IMR-90 (cell line): ENCODE measurements at regions not wholly inside any gene's neighbourhood (a gene's known extent, or its start where the extent isn't known, plus 50 kb on each side); places are given as distances from the start of the nearest gene placed in this dataset.

Experiments
- ATAC-seq: fragments of 200-7000 bp; cut with Tn5 transposase; 2 replicates; pipeline ENCODE4 v1.9.1; 2020; ENCODE audit warnings: low read depth, mild to moderate bottlenecking, moderate library complexity
- BruUV-seq: library from RNA; stranded (reverse); fragments of 400-500 nt; replicated peaks from 2 replicates; lab custom pipeline; 2021; lab: Mats Ljungman, UMichigan
- CTCF ChIA-PET: fragments of 300-600 bp; formaldehyde crosslinking; extraction: SDS; loops from one replicate; lab custom pipeline; 2021; ENCODE audit warnings: antibody characterized with exemption; lab: Yijun Ruan, JAX
- POLR2A ChIA-PET: fragments of 300-600 bp; sonication (Branson Sonifier 250); formaldehyde crosslinking; loops from one replicate; lab custom pipeline; 2022; ENCODE audit warnings: antibody characterized with exemption; ENCODE audit not compliant: unreplicated experiment; lab: Charles Lee
- DNase-seq: peaks from one replicate; pipeline ENCODE4 v3.0.0; 2013
- H2AFZ ChIP-seq: replicated peaks from 2 replicates; pipeline ENCODE3; 2013; ENCODE audit warnings: low read length, mild to moderate bottlenecking; ENCODE audit not compliant: poor library complexity
- H2AK5ac ChIP-seq: 2 replicates; pipeline ENCODE4 v1.6.1; 2013; ENCODE audit warnings: low read depth, low read length, inconsistent platforms
- H2AK9ac ChIP-seq: replicated peaks from 2 replicates; pipeline ENCODE3; 2013; ENCODE audit warnings: mild to moderate bottlenecking, low read depth, low read length, moderate library complexity; ENCODE audit not compliant: poor library complexity
- H2BK120ac ChIP-seq: 2 replicates; pipeline ENCODE4 v1.6.1; 2013; ENCODE audit warnings: low read depth, low read length, inconsistent platforms
- H2BK15ac ChIP-seq: 3 replicates; pipeline ENCODE4 v1.6.1; 2013; ENCODE audit warnings: low read depth, low read length, inconsistent platforms
- H2BK20ac ChIP-seq: 2 replicates; pipeline ENCODE4 v1.6.1; 2013; ENCODE audit warnings: low read depth, mild to moderate bottlenecking, inconsistent platforms, low read length, moderate library complexity
- H2BK5ac ChIP-seq: 2 replicates; pipeline ENCODE4 v1.6.1; 2013; ENCODE audit warnings: mild to moderate bottlenecking, low read depth, low read length, inconsistent platforms; ENCODE audit not compliant: poor library complexity, severe bottlenecking
- H3K14ac ChIP-seq: replicated peaks from 2 replicates; pipeline ENCODE4 v1.6.1; 2013; ENCODE audit warnings: low read depth, low read length, inconsistent platforms
- H3K18ac ChIP-seq: 2 replicates; pipeline ENCODE4 v1.6.1; 2013; ENCODE audit warnings: low read depth, low read length, control low read depth
- H3K23ac ChIP-seq: 2 replicates; pipeline ENCODE4 v1.6.1; 2013; ENCODE audit warnings: low read depth, low read length, inconsistent platforms
- H3K27ac ChIP-seq: 2 replicates; pipeline ENCODE4 v1.5.1; 2013; ENCODE audit warnings: mild to moderate bottlenecking, control low read depth, low read length; ENCODE audit not compliant: insufficient read depth
- H3K27me3 ChIP-seq: 2 replicates; pipeline ENCODE4 v1.6.1; 2013; ENCODE audit warnings: low read length; ENCODE audit not compliant: control insufficient read depth, insufficient read depth
- H3K36me3 ChIP-seq: 2 replicates; pipeline ENCODE4 v1.6.1; 2013; ENCODE audit warnings: low read length, mixed read lengths; ENCODE audit not compliant: control insufficient read depth, insufficient read depth
- H3K4ac ChIP-seq: 2 replicates; pipeline ENCODE4 v1.6.1; 2013; ENCODE audit warnings: low read depth, low read length, inconsistent platforms
- H3K4me1 ChIP-seq: 2 replicates; pipeline ENCODE4 v1.6.1; 2013; ENCODE audit warnings: low read length, mixed read lengths; ENCODE audit not compliant: control insufficient read depth, insufficient read depth
- H3K4me2 ChIP-seq: 2 replicates; pipeline ENCODE4 v1.6.1; 2013; ENCODE audit warnings: low read depth, mild to moderate bottlenecking, control low read depth, low read length, moderate library complexity
- H3K4me3 ChIP-seq: 2 replicates; pipeline ENCODE4 v1.5.1; 2013; ENCODE audit warnings: low read depth, mild to moderate bottlenecking, control low read depth, low read length, moderate library complexity; ENCODE audit not compliant: insufficient read depth
- H3K56ac ChIP-seq: 2 replicates; pipeline ENCODE4 v1.6.1; 2013; ENCODE audit warnings: low read length, inconsistent platforms; ENCODE audit not compliant: insufficient read depth; ENCODE audit errors: extremely low read depth
- H3K79me1 ChIP-seq, 2 experiments: 2 replicates each; pipeline ENCODE4 v1.6.1; 2013; ENCODE audit warnings: low read length in 2 of 2, inconsistent platforms in 1 of 2, low read depth in 1 of 2
- H3K9ac ChIP-seq: 2 replicates; pipeline ENCODE4 v1.6.1; 2013; ENCODE audit warnings: low read depth, low read length, control low read depth
- H3K9me1 ChIP-seq: 2 replicates; pipeline ENCODE4 v1.6.1; 2013; ENCODE audit warnings: low read length, inconsistent platforms; ENCODE audit not compliant: insufficient read depth
- H3K9me3 ChIP-seq: 2 replicates; pipeline ENCODE4 v1.6.1; 2013; ENCODE audit warnings: low read length; ENCODE audit not compliant: control insufficient read depth, insufficient read depth
- H4K20me1 ChIP-seq: 2 replicates; pipeline ENCODE4 v1.6.1; 2013; ENCODE audit warnings: low read length, inconsistent platforms; ENCODE audit not compliant: insufficient read depth
- H4K5ac ChIP-seq: 2 replicates; pipeline ENCODE4 v1.6.1; 2013; ENCODE audit warnings: mild to moderate bottlenecking, low read depth, low read length, control low read depth
- H4K8ac ChIP-seq, 2 experiments: 2 replicates each; pipeline ENCODE4 v1.6.1; 2013; ENCODE audit warnings: low read depth in 2 of 2, low read length in 2 of 2, control low read depth in 1 of 2, inconsistent platforms in 1 of 2
- H4K91ac ChIP-seq: 2 replicates; pipeline ENCODE4 v1.6.1; 2013; ENCODE audit warnings: low read depth, low read length, inconsistent platforms; ENCODE audit not compliant: insufficient read depth
- BHLHE40 ChIP-seq: fragments of 150-350 bp; IDR thresholded peaks from 2 replicates; pipeline ENCODE4 v1.6.1; 2016; ENCODE audit warnings: mild to moderate bottlenecking, low read depth, low read length
- CEBPB ChIP-seq: IDR thresholded peaks from 2 replicates; pipeline ENCODE4 v1.6.1; 2012; ENCODE audit warnings: low read depth, low read length, improper control_type of control experiment
- ELK1 ChIP-seq: fragments of 150-350 bp; IDR thresholded peaks from 2 replicates; pipeline ENCODE4 v1.6.1; 2016; ENCODE audit warnings: low read depth, mild to moderate bottlenecking, low read length, moderate library complexity, borderline replicate concordance
- MAZ ChIP-seq: IDR thresholded peaks from 2 replicates; pipeline ENCODE4 v1.6.1; 2012; ENCODE audit warnings: low read depth, mild to moderate bottlenecking, low read length, improper control_type of control experiment, moderate library complexity, borderline replicate concordance
- WGBS, 2 experiments: methylation state at CpG; one replicate each; pipeline versions ENCODE4 v1.1.5 to v1.1.7; 2013; ENCODE audit warnings: missing lambda C conversion rate in 2 of 2; ENCODE audit not compliant: insufficient read length in 1 of 2; ENCODE audit errors: extremely low coverage in 2 of 2; 5-methylcytosine and 5-hydroxymethylcytosine counted together
- dilution Hi-C: fragments of 300-500 bp; cut with HindIII; formaldehyde crosslinking; loops from one replicate; pipeline ENCODE4 v1.14.3; 2018; ENCODE audit warnings: low sequenced_read_pairs; ENCODE audit not compliant: unreplicated experiment
- in situ Hi-C: fragments of 300-500 bp; cut with MboI; formaldehyde crosslinking; loops from 3 replicates; pipeline ENCODE4 v1.14.3; 2019; ENCODE audit warnings: low sequenced_read_pairs, inconsistent platforms, mixed read lengths
- intact Hi-C: fragments of 100-400 bp; cut with micrococcal nuclease; formaldehyde crosslinking; loops from 2 replicates; pipeline ENCODE4 v1.10.0; 2022

- Histone ChIP-seq H3K14ac (no peak overlapping the region), H2AFZ (no peak overlapping the region), H3K56ac (no peak overlapping the region), H3K9ac (no peak overlapping the region), H4K91ac (no peak overlapping the region), H3K27me3 (peaks cover 28% of the 10 kb centered on the region), H4K20me1 (no peaks in the 10 kb centered on the region), H3K18ac (no peak overlapping the region), H2BK20ac (no peak overlapping the region), H3K36me3 (no peaks in the 10 kb centered on the region), H3K4ac (no peak overlapping the region), H4K8ac (no peak overlapping the region), H3K79me1 (no peaks in the 10 kb centered on the region), H3K23ac (no peak overlapping the region), H3K4me2 (no peak overlapping the region), H2BK5ac (no peak overlapping the region), H3K27ac (no peak overlapping the region), H2AK9ac (no peak overlapping the region), H2BK120ac (no peak overlapping the region), H4K5ac (no peak overlapping the region), H3K9me1 (no peaks in the 10 kb centered on the region), H3K4me3 (no peak overlapping the region), H2AK5ac (no peak overlapping the region), H3K9me3 (no peaks in the 10 kb centered on the region), H2BK15ac (no peak overlapping the region), H3K4me1 (no peaks in the 10 kb centered on the region)
- no CpG with 5 or more reads among the region's 5 CpGs for WGBS, 2 experiments
- TF ChIP-seq BHLHE40 (no peak), MAZ (no peak), ELK1 (no peak), CEBPB (no peak)
- dilution Hi-C loops = no loop called here
- ATAC-seq (no peak), DNase-seq (no peak)
- in situ Hi-C loops = loop anchor here (5.0 to 10.0 kb wide), 2 partner anchors 185 to 512 kb away; partner anchors contain the start of gene HOXD8
- BruUV-seq = no TSS peak
- ChIA-PET POLR2A (no interaction called here), CTCF (interaction anchor here (0.6 to 3.9 kb wide), 3 partner anchors 13 to 499 kb away, joined by 3 to 17 read pairs (median 4); no protein-coding TSS in a partner anchor)
- intact Hi-C loops = no loop called here
Observed at GRCh38 chr2:176639671-176640070, 370.4 kb downstream of the MTX2 start.
